Muscle of arm (tissue), 1 donor: ENCODE measurements at regions not wholly inside any gene's neighbourhood (a gene's known extent, or its start where the extent isn't known, plus 50 kb on each side); places are given as distances from the start of the nearest gene placed in this dataset.

ENCODE experiments used
- DNase-seq: peaks from one replicate; pipeline ENCODE4 v3.0.0-alpha.2; 2013

DNA sequence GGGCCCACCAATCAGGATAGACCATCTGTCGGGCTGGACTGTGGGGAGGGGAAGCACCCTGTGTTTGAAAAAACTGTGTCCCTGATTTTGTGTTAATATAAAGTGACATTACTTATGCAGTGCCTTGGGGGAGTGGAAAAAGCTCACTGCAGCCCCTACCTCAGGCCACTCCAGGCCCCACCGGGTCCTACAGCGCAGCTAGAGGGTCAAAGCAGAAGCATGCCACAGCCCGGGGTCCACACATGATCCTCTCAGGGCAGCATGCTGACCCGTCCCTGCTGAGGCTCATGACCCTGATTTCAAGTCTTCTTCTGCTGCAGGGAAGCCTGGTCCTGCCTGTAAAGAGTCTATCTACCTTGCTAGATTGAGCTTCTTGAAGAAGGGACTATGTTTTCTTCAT lies 133.0 kb upstream of the PLCB4 start:
- no peak for DNase-seq

GRCh38 chr20:8938532-8938931 lies 130.4 kb upstream of the PLCB4 start:
- no peak for DNase-seq

DNA sequence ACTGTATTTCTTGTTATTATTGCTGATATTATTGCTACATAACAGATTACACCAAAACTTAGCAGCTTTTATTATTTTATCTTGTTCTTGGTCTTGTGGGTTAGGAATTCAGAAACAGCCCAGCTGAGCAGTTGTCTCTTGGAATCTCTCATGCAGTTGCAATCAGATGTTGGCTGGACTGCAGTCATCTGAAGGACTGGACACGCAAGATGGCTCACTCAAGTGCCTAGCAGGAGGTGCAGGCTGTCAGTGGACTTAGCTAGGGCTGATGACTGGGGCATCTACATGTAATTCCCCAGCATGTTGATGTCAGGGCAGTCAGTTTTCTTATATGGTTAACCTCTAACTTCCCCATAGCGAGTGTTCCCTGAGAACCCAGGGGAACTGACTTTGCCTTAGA lies 128.6 kb upstream of the PLCB4 start:
- DNase-seq, result no peak

DNA sequence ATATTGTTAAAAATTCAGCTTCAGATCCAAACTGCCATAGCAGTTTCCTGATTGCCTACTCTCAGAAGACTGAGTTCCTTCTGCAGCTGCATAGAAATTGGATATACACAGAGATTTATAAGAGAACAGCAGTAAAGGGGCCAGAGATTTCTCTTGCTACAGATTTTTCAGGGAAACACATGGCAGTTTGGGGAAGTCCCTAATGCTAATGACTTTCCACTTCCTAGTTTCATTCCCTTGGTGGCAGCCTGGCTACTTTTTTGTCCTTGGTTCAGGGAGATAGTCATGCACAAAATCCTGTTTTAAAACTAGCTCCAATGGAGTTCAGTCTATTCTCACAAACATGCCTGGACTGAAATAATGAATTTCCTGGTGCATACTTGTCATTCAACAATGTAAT lies 125.3 kb upstream of the PLCB4 start:
- no peak for DNase-seq

DNA sequence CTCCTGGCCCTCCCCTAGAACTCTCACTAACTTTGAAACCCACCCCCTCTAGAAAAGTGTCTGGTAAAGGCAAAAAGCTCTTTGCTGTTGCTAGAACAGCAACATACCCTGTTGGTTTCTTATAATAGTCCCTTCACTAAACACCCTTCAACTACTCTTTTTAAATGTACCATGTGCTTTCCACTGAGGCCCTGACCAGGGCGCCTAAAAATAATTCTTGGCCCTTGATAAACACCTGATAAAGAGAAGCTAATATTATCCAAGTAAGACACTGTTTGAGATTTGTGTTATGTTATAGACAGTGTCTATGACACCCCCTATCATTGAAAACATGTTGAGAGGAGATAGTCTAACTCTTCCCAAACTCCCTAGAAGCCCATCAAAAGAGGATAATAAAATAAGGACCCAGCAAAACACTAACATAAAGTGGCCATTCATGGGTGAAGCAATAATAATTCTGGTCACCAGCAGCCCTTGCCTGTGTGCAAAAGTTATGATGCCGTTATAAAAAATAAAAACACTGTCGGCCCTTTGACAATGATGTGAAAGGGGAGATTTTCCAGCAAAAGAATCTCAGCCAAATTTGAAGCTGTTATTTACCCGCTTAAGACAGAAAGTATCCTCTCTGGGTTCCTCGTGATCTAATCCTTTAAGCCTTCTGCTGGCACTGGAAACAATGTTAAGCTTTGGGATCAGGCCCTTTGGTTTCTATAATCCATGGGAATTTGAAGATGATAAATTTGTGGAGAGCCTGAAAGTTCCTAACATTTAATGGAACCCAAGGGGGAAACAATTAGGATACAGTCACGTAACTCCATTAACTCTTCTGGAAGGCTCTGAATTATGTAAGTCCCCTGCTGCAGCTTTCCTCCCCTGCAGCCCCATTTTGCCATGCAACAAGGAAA lies 122.6 kb upstream of the PLCB4 start:
- peak; percentile 43 for DNase-seq

DNA sequence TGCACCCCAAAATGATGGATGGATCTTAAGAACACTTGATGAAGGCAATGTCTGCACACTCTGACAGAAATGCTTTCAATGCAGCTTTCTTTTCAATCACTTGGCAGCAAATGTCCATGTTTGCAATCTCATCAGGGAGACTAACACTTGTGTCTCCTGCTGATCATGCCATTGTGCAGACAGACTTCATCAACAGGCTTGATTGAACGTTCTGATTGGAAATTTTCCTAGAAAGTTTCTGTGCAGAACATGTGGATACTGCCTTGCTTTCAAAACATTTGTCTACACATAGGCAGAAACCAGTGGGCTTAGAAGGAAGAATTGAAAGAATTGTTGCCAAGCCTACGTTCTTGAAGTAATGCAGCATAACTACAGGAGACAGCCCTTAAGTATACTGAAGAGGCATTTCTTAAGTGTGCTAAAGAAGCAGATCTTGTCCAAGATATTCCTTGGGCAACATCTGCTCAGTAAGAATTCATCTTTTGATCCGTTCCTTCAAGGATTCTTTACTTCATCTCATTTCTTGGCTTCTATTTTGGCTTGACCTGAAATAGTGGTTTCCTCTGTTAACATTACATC lies 120.4 kb upstream of the PLCB4 start:
- no peak for DNase-seq

GRCh38 chr20:8951164-8951563 lies 117.7 kb upstream of the PLCB4 start:
- DNase-seq, result no peak

DNA sequence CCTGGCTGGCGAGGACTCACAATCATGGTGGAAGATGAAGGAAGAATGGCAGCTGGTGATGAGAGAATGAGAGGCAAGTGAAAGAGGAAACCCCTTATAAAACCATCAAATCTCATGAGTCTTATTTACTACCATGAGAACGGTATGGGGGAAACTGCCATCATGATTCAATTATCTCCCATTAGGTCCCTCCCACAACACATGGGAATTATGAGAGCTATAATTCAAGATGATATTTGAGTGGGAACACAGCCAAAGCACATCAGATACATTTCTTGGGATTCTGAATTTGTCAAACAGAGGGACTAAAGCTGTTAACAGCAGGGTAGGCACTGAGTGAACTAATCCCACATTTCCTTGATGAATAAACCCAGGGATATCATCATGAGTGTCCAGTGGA lies 116.2 kb upstream of the PLCB4 start:
- DNase-seq, result no peak

GRCh38 chr20:8953300-8953699 lies 115.6 kb upstream of the PLCB4 start:
- no peak for DNase-seq

DNA sequence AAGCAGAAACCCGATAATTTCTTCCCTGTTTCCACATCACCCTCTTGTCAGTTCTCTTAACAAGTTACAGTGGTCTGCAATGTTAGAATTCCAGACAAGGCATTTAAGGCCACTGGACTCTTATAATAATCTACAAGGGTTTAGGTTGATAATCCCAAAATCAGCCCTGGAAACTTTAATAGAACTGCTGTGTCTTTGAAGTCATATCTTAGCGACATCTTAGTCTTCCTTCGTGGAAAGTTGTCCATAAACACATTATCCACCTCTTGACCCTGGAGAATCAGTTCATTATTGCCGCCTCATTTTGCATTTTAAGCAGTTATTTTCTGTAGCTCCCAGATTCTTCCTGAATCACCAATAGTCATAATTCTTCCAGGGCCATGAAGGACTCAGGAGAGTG lies 108.6 kb upstream of the PLCB4 start:
- no peak for DNase-seq

GRCh38 chr20:8963330-8963729 lies 105.6 kb upstream of the PLCB4 start:
- no peak for DNase-seq

GRCh38 chr20:8964959-8965562 lies 103.8 kb upstream of the PLCB4 start:
- no peak for DNase-seq

- DNase-seq, result no peak
These were observed 101.1 kb upstream of the PLCB4 start for GRCh38 chr20:8967641-8968245.

DNA sequence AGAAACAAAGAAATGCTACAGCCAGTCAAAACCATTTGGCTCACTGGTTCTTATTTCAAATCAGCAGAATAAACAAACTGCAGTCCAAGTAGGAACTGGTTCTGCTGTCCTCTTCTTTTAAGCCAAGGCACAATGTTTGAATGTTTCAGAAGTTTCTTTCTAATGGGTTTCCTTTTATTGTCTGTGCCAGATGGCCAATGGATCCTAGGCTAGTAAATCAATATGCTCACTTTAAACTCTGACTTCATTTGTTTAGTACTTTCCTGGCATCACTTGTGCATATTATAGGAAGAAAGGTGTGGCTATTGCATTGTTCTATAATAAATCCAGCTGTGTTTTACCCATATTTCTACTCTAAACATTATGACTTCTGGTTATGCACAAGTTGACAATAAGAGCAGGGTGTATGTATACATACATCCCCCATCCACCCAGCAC lies 99.7 kb upstream of the PLCB4 start:
- DNase-seq, result no peak

- no peak for DNase-seq
These were observed 97.1 kb upstream of the PLCB4 start for GRCh38 chr20:8971669-8972316.

DNA sequence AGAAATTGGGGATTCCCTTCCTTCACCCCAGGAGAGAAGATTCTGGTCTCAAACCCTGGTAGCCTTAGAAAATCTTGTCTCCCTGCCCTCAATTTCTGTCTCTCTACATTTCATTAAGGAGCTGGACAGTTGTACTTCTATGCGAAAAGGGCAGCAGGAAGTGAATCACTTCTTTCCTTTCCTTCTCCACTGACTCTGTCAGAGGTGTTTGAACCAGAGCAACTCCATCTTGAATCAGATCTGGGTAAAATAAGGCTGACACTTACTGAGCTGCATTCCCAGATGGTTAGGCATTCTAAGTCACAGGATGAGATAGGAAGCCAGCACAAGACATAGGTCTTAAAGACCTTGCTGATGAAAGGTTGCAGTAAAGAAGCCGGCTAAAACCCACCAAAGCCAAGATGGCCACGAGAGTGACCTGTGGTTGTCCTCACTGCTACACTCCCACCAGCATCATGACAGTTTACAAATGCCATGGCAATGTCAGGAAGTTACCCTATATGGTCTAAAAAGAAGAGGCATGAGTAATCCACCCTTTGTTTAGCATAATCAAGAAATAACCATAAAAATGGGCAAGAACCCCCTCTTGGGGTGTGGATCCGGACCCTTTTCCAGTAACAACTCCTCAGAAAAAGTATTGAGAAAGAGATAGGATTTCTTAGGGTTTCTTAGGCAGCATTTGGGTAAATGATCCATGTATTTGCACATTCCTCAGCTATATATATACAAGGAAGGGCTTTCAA lies 95.8 kb upstream of the PLCB4 start:
- no peak for DNase-seq

- DNase-seq, result no peak
These were observed 94.7 kb upstream of the PLCB4 start for GRCh38 chr20:8974009-8974708.

GRCh38 chr20:8981482-8981881 lies 87.4 kb upstream of the PLCB4 start:
- no peak for DNase-seq

GRCh38 chr20:8983478-8984345 lies 85.2 kb upstream of the PLCB4 start:
- DNase-seq, result no peak

- no peak for DNase-seq
These were observed 82.3 kb upstream of the PLCB4 start for GRCh38 chr20:8986631-8987030.
